ENCODE measurements at regions not wholly inside any gene's neighbourhood (a gene's known extent, or its start where the extent isn't known, plus 50 kb on each side); places are given as distances from the start of the nearest gene placed in this dataset.

DNA sequence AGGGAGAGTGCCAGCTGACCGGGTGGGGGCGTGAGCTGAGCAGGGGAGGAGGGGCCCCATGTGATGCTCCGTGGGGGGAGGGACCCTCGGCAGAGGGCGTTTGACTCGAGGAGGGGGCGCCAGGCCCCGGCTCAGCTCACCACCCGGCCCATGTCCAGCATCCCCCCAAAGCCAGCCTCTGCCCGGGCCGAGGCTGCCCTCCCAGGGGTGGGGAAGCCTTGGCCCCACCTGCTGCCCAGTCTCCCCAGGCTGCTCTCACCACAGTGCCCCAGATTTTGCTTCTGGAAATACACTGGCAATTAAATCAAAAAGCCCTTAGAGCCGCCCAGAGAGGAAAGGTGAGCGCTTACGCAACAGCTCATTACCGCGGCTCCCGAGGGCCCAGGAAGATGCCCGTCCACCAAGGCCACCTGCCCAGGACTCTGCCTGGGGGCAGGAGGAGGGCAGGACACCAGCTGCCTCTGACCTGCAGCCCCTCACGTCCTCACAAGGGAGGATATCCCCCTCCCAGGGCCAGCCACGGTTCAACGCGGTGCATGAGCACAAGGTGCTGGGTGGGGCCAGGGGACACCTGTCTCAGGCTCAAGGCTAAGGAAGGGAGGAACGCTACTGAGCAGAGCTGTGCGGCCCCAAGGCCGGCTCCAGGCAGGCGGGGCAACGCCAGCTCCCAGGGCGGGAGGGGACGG is 70.0 kb upstream of the INPP5A start:
- DNase-seq (ENCODE audit: low read depth): no peak
- H3K4me3 ChIP-seq (ENCODE audit: low read length): no peak overlapping the region
- TF ChIP-seq, protein P1, sequence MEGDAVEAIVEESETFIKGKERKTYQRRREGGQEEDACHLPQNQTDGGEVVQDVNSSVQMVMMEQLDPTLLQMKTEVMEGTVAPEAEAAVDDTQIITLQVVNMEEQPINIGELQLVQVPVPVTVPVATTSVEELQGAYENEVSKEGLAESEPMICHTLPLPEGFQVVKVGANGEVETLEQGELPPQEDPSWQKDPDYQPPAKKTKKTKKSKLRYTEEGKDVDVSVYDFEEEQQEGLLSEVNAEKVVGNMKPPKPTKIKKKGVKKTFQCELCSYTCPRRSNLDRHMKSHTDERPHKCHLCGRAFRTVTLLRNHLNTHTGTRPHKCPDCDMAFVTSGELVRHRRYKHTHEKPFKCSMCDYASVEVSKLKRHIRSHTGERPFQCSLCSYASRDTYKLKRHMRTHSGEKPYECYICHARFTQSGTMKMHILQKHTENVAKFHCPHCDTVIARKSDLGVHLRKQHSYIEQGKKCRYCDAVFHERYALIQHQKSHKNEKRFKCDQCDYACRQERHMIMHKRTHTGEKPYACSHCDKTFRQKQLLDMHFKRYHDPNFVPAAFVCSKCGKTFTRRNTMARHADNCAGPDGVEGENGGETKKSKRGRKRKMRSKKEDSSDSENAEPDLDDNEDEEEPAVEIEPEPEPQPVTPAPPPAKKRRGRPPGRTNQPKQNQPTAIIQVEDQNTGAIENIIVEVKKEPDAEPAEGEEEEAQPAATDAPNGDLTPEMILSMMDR (conservative IDR thresholded peaks at IDR 0.05; ENCODE audit: low read length): no peak

DNA sequence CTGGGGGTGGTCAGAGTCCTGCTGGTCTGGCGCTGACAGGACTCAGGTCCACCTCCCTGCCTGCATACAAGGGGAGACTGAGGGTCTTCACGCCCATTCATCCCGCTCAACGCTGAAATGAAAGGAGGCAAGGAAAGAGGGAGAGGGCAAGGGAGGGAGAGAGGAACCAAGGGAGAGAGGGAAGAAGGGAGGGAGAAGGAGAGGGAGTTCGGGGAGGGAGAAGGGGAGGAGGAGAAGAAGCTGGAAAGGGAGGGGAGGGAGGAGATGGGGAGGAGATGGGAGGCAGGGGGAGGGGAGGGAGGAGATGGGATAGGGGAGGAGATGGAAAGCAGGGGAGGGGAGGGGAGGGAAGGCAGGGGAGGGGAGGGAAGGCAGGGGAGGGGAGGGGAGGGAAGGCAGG is 69.4 kb upstream of the INPP5A start:
- TF ChIP-seq, protein P1 (conservative IDR thresholded peaks at IDR 0.05; ENCODE audit: low read length): no peak
- no peak overlapping the region for H3K4me3 ChIP-seq (ENCODE audit: low read length)
- no peak for DNase-seq (ENCODE audit: low read depth)

DNA sequence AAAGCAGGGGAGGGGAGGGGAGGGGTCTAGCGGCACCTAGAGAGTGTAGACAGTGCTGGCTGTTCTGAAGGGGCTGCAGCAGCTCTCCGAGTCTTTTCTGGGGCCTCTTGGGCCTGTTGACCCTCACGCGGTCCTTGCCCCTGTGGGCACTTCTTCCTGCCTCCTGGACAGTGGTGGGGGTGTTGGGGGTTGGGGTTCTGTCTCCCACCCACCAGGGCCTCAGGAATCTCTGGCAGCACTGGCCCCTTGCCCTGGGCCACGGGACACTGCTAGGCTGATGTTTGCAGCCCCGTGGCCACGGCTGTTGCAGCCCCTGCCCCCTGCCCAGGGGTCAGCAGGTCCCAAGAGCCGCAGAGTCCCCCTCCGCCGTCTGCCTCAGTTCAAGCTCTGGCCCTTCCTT is 68.9 kb upstream of the INPP5A start:
- TF ChIP-seq, protein P1 (conservative IDR thresholded peaks at IDR 0.05; ENCODE audit: low read length): no peak
- no peak for DNase-seq (ENCODE audit: low read depth)
- no peak overlapping the region for H3K4me3 ChIP-seq (ENCODE audit: low read length)

DNA sequence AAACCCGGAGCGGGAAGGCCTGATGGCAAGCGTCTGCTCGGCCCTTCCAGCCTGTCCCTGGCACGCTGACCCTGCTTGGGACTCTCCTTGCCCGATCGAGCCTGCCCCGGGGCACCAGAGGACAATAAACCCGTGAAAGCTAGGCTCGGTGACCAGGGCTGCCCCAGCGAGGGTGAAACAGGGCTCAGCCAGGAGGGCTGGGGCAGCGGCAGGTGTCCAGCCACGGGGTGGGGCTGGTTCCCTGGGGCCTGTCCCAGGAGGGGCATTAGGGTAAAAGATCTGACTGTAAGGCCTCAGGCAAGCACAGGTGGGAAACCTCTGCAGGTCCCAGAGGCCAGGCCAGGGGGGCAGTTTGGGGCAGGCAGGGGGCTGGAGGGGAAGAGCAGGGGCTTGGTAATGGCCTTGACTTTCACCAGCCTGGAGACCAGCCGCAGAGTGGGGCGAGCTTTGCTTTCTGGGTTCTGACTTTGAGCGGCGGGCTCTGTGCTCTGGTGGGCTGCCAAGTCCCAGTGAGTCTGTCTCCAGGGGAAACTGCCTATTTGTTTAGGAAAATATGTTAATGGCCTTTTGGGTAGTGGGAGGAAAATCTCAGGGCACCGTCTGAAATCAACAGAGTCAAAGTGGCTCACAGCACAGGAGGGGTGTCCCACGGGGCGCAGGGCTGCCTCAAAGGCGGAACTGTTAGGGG is 68.2 kb upstream of the INPP5A start:
- no peak for DNase-seq (ENCODE audit: low read depth)
- H3K4me3 ChIP-seq (ENCODE audit: low read length): no peak overlapping the region
- TF ChIP-seq, protein P1 (conservative IDR thresholded peaks at IDR 0.05; ENCODE audit: low read length): no peak

DNA sequence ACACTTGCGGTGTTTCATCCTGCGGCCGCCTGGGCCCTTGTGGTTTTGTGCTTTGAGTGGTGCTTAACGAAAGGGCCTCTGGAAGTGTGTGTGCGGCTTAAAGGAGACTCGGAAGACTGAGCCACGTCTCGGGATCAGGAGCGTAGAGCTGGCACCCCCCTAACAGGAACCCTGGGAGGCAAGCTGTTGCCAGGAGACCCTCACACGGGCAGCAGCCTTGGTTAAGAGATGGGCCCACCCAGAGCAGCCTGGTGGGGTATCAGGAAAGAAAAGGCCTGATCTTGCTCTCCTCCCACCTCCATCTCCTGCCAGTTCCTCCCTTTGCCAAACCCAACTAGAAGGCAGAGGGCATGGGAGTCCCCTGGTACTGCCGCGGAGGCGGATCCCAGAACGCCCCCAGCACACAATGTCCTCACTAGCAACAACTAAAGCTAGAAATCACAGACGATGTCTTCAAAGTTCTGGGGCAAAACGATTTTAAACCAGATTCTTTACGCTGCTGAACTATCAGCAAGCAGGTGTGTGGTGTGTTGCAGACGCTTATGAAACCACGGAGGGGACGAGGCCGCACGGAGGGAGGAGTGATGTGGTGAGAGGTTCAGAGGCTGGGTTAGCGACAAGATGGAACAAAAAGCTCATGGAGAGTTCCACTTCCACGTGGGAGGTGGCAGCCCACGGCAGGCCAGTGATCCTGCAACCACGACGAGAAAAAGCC is 67.0 kb upstream of the INPP5A start:
- no peak overlapping the region for H3K4me3 ChIP-seq (ENCODE audit: low read length)
- TF ChIP-seq, protein P1 (conservative IDR thresholded peaks at IDR 0.05; ENCODE audit: low read length): no peak
- DNase-seq (ENCODE audit: low read depth): no peak

DNA sequence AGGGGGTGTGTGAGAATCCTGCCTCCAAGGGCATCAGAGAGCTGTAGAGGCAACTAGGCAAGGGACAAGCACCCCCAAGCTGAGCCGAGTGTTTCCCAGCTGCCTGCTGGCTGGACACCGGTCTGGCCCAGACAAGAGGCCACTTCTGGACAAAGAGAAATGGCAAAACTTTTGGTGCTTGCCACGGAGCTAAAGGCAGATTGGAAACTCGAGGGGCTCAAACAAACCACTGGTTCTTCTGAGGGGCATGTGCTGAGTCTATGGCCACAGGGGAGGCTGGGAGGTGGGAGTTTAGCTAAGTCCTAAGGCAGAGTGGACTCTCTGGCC is 66.5 kb upstream of the INPP5A start:
- DNase-seq (ENCODE audit: low read depth): no peak
- TF ChIP-seq, protein P1 (conservative IDR thresholded peaks at IDR 0.05; ENCODE audit: low read length): no peak
- no peak overlapping the region for H3K4me3 ChIP-seq (ENCODE audit: low read length)

DNA sequence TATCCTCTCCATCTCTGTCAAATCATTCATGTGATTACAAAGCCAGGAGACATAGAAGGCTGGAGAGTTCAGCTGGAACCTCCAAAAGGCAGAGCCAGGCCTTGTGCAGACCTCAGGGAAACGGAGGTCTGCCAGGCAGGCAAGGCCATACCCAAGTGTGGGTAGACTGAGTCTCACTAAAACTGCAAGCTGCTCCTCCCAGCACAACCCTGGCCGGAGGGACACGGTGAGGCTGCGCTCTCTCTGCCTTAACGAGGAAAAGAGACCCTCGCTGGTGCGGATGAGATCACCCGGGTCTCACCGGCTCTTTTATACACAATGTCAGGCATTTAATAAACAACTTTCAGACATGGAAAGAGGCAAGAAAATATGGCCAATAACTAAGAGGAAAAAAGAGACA is 66.1 kb upstream of the INPP5A start:
- TF ChIP-seq, protein P1 (conservative IDR thresholded peaks at IDR 0.05; ENCODE audit: low read length): no peak
- H3K4me3 ChIP-seq (ENCODE audit: low read length): no peak overlapping the region
- no peak for DNase-seq (ENCODE audit: low read depth)

All from AG10803 (cell line).